Medulla oblongata (tissue), 1 donor: ENCODE measurements at regions not wholly inside any gene's neighbourhood (a gene's known extent, or its start where the extent isn't known, plus 50 kb on each side); places are given as distances from the start of the nearest gene placed in this dataset.

ENCODE experiments used
- DNase-seq: peaks from one replicate; pipeline ENCODE4 v3.0.0-alpha.2; 2015; ENCODE audit errors: extremely low spot score

GRCh38 chr7:41185851-41186250 lies 517.0 kb downstream of the INHBA start:
- DNase-seq: no peak

- DNase-seq: no peak
These were observed 519.1 kb downstream of the INHBA start for GRCh38 chr7:41183741-41184140.

DNA sequence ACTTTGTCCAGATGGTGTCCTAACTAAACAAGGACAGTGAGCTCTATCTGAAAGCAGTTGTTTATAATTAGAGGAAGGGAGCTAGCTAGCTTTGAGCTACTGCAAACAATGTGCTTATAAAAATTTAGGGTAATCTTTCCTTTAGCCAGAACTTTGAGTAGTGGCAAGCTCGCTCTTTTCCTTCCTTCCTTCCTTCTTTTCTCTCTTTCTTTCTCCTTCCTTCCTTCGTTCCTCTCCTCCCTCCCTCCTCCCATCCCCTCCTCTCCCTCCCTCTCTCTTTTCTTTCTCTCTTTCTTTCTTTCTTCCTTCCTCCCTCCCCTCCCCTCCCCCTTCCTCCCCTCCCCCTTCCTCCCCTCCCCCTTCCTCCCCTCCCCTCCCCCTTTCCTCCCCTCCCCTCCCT lies 520.1 kb downstream of the INHBA start:
- no peak for DNase-seq

GRCh38 chr7:41175435-41175834 lies 527.5 kb downstream of the INHBA start:
- no peak for DNase-seq

- DNase-seq: no peak
These were observed 528.4 kb downstream of the INHBA start for GRCh38 chr7:41174521-41174920.

GRCh38 chr7:41170466-41170865 lies 532.4 kb downstream of the INHBA start:
- DNase-seq: no peak

DNA sequence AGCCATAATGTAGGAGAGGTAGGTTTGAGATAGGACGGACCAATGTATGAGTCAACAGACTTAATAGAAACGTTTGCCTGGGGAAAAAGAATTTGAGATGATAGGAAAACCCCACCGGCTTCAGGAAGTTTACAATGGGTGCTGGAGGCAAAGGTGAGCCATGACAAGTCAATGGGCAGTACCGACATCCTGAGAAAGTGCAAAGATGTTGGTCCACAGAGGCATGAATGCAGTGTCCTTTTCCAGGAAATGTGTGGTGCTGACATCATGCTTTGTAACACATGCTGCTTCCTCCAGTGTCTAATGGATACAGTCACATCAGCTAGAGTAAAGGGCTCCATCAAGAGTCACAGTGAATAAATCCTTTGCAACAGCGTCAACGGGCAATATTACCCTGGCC lies 533.6 kb downstream of the INHBA start:
- no peak for DNase-seq

DNA sequence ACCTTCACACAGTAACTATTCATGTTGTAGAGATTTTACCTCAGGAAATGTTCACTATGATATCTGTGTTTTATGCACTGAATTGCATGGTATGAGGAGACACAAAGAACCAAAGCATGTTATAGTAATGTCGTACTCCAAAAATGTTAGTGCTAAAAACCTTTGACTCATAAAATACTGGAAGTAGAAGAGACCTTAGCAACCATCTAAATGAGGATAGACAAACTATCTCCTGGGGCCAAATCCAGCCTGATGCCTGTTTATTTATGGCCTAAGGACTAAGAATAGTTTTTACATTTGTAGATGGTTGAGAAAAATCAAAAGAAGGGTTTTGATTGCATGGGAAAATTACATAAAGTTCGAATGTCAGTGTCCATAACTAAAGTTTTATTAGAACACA lies 535.1 kb downstream of the INHBA start:
- DNase-seq: no peak

DNA sequence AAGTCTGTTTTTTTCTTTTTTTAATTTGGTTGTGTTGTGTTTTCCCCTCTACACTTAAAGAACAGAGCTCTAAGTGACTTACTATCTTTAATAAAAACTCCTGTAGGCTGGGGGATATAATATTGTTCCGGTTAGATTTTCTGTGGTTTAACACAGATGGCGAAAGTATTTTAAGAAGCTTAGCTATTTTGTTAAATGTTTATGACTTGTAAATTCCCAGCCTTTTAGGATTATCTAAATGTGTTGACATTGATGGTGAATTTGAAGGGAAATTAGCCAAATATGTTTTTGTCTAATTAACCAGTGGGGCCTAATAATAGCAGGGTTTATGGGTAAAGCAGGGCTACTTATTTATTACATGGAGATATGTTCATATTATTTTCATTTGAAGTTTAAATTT lies 538.5 kb downstream of the INHBA start:
- no peak for DNase-seq

GRCh38 chr7:41163991-41164390 lies 538.9 kb downstream of the INHBA start:
- DNase-seq: no peak

DNA sequence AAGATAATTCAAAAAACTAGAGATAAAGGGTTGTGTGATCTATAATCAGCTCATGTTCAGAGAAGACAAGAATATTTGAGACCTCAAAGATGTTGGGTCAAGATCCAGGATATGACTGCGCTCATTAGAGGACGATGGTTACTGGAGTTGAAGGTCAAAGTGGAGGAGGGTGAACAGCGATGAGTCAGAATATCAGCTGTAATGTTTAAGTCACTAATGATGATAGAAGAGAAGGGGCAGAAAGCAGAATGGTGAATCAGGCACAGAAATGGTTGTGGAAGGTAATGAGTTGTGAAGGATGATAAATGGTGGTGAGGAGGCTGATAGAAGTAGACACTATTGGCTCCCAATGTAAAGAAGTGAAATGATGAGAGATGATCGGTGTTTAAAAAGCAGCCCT lies 540.3 kb downstream of the INHBA start:
- no peak for DNase-seq

DNA sequence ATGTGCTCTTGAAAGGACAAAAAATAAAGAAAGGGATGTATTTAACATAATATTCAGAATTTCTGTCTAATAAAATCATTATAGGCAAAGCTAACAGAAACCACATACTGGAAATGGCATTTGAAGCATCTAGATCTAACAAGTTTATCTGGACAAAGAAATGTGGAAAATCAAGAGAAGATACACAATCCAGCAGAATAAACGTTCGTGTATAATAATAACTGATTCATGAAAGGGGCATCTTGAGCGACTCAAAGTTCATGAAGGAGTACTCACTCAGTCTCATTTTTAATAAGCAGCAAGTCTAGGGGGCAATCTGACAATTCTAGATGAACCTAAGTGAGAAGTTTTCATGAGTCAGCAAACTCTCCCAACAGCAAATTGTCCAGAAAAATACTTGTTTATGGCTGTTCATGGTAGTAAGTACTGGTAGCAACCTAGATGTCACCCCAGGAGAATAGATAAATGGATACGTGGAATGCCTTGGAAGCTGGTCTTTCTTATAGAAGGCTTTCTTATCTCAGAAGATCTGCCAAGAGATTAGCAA lies 541.8 kb downstream of the INHBA start:
- no peak for DNase-seq

- DNase-seq: no peak
These were observed 546.6 kb downstream of the INHBA start for GRCh38 chr7:41156268-41156667.

DNA sequence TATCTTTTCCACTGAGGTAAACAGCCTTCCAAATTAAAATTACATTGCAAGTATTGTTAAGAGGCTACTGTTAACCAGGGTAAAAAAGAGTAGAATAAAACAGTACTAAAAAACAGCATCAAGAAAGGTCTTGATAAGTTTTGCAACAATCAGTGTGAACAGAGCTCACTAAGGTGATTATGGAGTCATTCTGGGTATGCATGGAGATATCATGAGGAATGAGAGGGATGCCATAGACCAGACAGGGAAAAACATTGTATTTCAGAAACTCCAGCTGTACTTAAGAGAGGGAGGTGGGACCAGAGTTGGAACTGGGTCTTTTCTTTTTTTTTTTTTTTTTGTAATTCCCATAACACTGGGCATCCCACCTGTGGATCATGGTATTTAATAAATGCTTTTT lies 549.6 kb downstream of the INHBA start:
- DNase-seq: no peak

DNA sequence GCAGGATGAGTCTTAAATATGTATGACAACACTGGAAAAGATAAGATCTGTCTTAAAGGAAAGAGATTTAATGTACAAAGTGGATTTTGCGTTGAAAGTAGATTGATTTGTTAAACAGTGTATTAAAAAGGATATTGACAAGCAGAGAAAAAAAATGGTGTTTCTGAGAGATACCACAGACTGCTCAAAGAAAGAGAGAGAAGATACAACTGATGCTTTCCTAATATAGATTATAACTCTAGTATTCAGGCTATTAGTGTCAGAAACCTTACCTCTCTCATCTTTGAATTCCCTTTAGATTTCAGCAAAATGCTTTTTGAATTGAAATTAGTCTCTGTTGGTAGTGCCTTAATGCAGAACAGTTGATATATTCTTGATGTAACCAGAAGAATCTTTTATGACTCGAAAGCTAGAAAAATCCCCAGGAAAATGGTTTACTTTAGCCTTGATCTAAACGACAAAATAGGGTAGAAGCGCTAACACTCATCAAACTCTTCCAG lies 550.7 kb downstream of the INHBA start:
- DNase-seq: no peak

DNA sequence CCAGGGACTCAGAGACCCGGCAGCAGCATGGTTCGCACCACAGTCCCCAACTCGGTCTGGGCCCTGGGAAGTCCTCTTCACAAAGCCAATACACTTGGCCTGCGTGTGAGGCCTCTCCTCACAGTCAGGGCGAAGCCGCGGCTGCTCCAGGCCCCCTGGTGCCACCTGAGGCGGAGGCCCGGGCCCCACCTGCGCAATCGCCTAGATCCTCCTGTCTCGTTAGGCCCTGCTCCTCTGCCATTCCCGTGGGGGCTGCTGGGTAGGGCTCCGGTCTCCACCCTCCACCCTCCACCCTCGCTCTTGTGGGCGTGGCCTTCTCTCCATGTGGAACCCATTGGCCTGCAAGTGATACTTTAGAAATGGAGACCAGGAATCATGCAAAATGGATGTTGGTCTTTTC lies 553.3 kb downstream of the INHBA start:
- no peak for DNase-seq

DNA sequence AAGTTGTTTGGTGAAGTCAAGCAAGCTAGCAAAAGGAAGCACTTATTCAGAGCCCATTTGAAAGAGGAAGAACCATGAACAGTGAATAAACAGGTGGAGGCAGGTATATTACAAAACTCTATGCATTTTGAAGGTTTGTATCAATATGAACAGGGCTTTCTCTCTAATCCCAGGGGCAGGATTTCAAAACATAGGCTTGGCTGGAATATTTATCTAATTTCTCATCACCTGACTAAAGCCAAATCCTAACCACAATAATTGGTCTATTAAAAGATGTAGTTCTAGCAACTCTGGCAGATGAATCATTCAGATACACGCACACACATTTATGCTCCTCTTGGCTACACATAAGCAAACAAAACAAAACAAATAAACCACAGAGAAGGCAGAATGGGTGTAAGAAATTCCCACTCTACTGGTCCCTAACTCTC lies 554.4 kb downstream of the INHBA start:
- no peak for DNase-seq

DNA sequence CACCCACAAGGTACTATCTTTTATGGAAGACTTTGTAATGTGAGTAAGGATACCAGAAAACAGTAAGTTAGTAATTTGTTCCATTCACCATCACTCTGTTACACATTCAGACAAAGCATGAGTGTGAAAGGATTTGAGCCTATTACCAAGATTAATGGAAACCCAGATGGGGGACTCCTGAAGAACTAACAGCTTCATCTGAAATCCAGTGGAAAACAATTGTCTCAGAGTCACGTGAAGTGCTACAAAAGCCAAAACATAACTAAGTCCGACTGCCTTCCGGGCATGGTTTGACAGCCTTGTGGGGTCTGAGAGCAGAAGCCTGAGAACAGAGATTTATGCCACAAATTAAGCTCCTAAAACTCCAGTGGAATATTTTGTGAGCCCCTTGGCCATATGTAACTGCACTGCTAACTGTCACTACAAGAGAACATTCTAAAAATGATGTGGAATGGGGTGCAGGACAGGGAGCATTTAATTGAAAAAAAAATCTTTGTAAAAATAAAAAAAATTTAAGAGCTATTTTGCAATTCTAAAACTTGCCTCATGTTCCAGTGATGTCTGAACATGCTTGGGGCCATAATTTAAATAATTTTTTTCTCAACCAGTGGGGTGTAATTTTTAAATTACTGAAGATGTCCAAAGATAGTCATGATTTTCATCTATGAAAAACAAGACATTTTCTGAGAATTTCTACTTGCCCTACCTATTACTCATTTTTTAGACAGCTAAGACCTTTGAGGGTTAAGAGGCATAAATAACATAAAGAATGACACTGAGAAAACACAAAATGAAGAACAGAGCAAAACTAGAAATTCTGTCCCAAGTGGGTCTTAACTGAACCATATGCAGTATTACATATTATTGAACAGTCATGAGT lies 555.0 kb downstream of the INHBA start:
- no peak for DNase-seq

GRCh38 chr7:41146429-41146828 lies 556.5 kb downstream of the INHBA start:
- DNase-seq: no peak

DNA sequence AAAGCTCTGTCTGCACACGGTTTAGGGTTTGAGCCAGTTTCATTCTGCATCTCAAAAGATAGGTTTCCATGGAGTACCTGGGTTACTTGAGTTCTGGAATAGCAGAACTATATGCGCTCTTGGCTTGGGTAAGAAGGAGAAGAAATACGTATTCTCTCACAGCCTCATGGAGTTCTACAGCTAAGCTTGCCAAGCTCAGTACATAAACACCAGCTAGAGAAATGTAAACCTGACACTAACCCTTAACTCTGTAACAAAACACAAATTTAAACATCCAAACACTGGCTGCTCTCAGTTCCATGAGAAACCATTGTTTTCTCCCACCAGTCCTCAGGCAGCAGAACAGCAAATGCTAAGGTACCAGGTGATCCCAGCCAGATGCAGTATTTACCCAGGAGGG lies 557.2 kb downstream of the INHBA start:
- no peak for DNase-seq

DNA sequence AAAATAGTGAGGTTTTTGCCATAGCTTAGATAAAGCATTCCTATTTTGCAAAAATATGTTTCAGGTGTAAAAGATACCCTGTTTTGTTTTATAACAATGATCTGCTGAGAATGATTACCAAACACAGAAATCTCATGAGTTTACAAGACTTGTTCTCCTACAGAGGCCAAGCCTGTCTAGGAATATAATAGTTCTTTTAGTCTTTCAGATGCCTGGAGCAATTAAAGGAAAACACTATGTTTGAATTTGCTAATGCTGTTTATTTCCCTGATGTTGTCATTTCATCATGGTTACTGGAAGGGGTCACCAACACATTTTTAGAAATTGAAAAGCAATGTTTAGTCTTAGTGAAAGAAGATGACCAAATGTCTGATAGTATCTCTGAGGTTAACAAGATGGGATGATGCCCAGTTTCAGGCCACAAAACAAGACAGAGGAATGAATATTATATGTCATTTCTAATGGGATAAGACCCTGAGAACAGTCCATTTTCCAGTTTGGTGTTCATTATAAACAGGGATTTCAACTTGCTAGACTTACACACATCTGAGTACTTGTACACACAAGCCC lies 559.9 kb downstream of the INHBA start:
- no peak for DNase-seq

DNA sequence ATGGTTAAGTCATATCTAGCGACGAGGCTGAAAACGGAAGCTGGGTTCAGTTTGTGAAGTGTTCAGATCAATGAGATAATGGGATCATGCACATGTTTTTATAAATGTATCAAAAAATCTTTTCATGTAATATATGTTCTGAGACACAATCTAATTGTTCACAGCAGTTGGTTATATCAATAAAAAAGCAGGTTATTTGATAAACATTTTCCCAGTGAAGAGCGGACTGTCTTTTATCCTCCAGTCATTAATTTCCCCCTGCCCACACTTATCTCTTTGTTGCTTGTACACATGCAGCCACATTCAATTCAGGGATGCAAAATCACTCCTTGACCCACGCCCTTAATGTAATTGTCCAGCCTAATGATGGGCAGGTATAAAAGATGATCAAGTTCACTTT lies 563.1 kb downstream of the INHBA start:
- DNase-seq: no peak

- no peak for DNase-seq
These were observed 566.3 kb downstream of the INHBA start for GRCh38 chr7:41136551-41136950.
